DOHH2 (cell line): ENCODE measurements at regions not wholly inside any gene's neighbourhood (a gene's known extent, or its start where the extent isn't known, plus 50 kb on each side); places are given as distances from the start of the nearest gene placed in this dataset.

ENCODE experiments used
- EZH2phosphoT487 ChIP-seq: fragments of 200-600 bp; sonication (generic); IDR thresholded peaks from 2 replicates; pipeline ENCODE4 v1.6.1; 2017; ENCODE audit warnings: borderline replicate concordance, mild to moderate bottlenecking, antibody characterized with exemption, low read length, moderate library complexity, mixed read lengths
- TF ChIP-seq, protein P1 (sequence below): fragments of 200-600 bp; sonication (generic); IDR thresholded peaks from one replicate; pipeline ENCODE4 v1.5.1; 2014; ENCODE audit warnings: antibody characterized with exemption, mild to moderate bottlenecking, low read depth, low read length; ENCODE audit not compliant: poor library complexity, severe bottlenecking

DNA sequence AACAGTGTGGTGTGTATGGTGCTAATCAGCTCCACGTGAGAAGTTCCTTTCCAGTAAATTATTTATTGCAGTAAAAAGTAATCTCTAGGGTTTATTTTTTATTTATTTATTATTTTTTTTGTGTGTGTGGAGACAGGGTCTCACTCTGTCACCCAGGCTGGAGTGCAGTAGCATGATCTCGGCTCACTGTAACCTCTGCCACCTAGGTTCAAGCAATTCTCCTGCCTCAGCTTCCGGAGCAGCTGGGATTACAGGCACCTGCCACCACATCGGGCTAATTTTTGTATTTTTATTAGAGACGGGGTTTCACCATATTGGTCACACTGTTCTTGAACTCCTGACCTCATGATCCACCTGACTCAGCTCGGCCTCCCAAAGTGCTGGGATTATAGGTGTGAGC is 606.9 kb downstream of the PCDH7 start:
- TF ChIP-seq, protein P1, sequence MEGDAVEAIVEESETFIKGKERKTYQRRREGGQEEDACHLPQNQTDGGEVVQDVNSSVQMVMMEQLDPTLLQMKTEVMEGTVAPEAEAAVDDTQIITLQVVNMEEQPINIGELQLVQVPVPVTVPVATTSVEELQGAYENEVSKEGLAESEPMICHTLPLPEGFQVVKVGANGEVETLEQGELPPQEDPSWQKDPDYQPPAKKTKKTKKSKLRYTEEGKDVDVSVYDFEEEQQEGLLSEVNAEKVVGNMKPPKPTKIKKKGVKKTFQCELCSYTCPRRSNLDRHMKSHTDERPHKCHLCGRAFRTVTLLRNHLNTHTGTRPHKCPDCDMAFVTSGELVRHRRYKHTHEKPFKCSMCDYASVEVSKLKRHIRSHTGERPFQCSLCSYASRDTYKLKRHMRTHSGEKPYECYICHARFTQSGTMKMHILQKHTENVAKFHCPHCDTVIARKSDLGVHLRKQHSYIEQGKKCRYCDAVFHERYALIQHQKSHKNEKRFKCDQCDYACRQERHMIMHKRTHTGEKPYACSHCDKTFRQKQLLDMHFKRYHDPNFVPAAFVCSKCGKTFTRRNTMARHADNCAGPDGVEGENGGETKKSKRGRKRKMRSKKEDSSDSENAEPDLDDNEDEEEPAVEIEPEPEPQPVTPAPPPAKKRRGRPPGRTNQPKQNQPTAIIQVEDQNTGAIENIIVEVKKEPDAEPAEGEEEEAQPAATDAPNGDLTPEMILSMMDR, result no peak
- TF ChIP-seq EZH2phosphoT487, result no peak
